Activated CD4-positive, alpha-beta memory T cell treated with anti-CD3 and anti-CD28 coated beads, Interleukin-2, amount 10 ng/mL, durations not matched to agents 7 days and 5 days (primary cell): ENCODE measurements at regions not wholly inside any gene's neighbourhood (a gene's known extent, or its start where the extent isn't known, plus 50 kb on each side); places are given as distances from the start of the nearest gene placed in this dataset.

Source experiments
- CTCF ChIA-PET: fragments of 350-600 bp; sonication (Branson Sonifier 250); formaldehyde crosslinking; loops from one replicate; lab custom pipeline; 2021; ENCODE audit warnings: antibody characterized with exemption, inconsistent platforms; lab: Charles Lee
- POLR2A ChIA-PET: fragments of 350-600 bp; sonication (Branson Sonifier 250); formaldehyde crosslinking; loops from one replicate; lab custom pipeline; 2021; ENCODE audit warnings: antibody characterized with exemption; lab: Charles Lee
- DNase-seq: peaks from one replicate; pipeline ENCODE4 v3.0.0-alpha.2; 2020
- H3K27ac Mint-ChIP-seq: one replicate; pipeline ENCODE4 v1.8.0; 2021; ENCODE audit warnings: mild to moderate bottlenecking, mixed read lengths
- H3K27me3 Mint-ChIP-seq: one replicate; pipeline ENCODE4 v1.8.0; 2021; ENCODE audit warnings: mixed read lengths
- H3K36me3 Mint-ChIP-seq: one replicate; pipeline ENCODE4 v1.8.0; 2021; ENCODE audit warnings: low read depth, mixed read lengths
- H3K4me1 Mint-ChIP-seq: one replicate; pipeline ENCODE4 v1.8.0; 2021; ENCODE audit warnings: mixed read lengths
- H3K4me3 Mint-ChIP-seq: one replicate; pipeline ENCODE4 v1.8.0; 2021; ENCODE audit warnings: mild to moderate bottlenecking, mixed read lengths
- H3K9me3 Mint-ChIP-seq: one replicate; pipeline ENCODE4 v1.8.0; 2021; ENCODE audit warnings: mixed read lengths

- no peaks in the 10 kb centered on the region for H3K27me3 Mint-ChIP-seq
- no peaks in the 10 kb centered on the region for H3K36me3 Mint-ChIP-seq
- peaks cover 9% of the 10 kb centered on the region for H3K9me3 Mint-ChIP-seq
- no peak overlapping the region for H3K4me3 Mint-ChIP-seq
- DNase-seq = no peak
- H3K4me1 Mint-ChIP-seq = no peaks in the 10 kb centered on the region
- CTCF ChIA-PET = no interaction called here
- POLR2A ChIA-PET = no interaction called here
- no peak overlapping the region for H3K27ac Mint-ChIP-seq
Measured at GRCh38 chr3:95049841-95050240, 987.0 kb downstream of the NSUN3 start.

- Mint-ChIP-seq H3K27ac (no peak overlapping the region), H3K4me1 (no peaks in the 10 kb centered on the region), H3K36me3 (no peaks in the 10 kb centered on the region), H3K4me3 (no peak overlapping the region), H3K27me3 (no peaks in the 10 kb centered on the region), H3K9me3 (peaks cover 9% of the 10 kb centered on the region)
- ChIA-PET CTCF (no interaction called here), POLR2A (no interaction called here)
- DNase-seq = no peak
Measured at GRCh38 chr3:95055288-95055687, 992.4 kb downstream of the NSUN3 start.

GRCh38 chr3:95082191-95082590 lies 1019.3 kb downstream of the NSUN3 start:
- Mint-ChIP-seq H3K4me1 (no peaks in the 10 kb centered on the region), H3K36me3 (no peaks in the 10 kb centered on the region), H3K27me3 (no peaks in the 10 kb centered on the region), H3K9me3 (peaks cover 4% of the 10 kb centered on the region), H3K4me3 (no peak overlapping the region), H3K27ac (no peak overlapping the region)
- ChIA-PET POLR2A (no interaction called here), CTCF (no interaction called here)
- no peak for DNase-seq

GRCh38 chr3:95084738-95085137 lies 1021.9 kb downstream of the NSUN3 start:
- no peak for DNase-seq
- Mint-ChIP-seq H3K36me3 (no peaks in the 10 kb centered on the region), H3K4me1 (no peaks in the 10 kb centered on the region), H3K27ac (no peak overlapping the region), H3K9me3 (peaks cover 2% of the 10 kb centered on the region), H3K27me3 (no peaks in the 10 kb centered on the region), H3K4me3 (no peak overlapping the region)
- ChIA-PET POLR2A (no interaction called here), CTCF (no interaction called here)

- Mint-ChIP-seq H3K4me3 (no peak overlapping the region), H3K27ac (no peak overlapping the region), H3K36me3 (no peaks in the 10 kb centered on the region), H3K9me3 (no peaks in the 10 kb centered on the region), H3K27me3 (no peaks in the 10 kb centered on the region), H3K4me1 (no peaks in the 10 kb centered on the region)
- POLR2A ChIA-PET = no interaction called here
- DNase-seq = no peak
- CTCF ChIA-PET = no interaction called here
Measured at GRCh38 chr3:95088464-95088863, 1025.6 kb downstream of the NSUN3 start.

- no peaks in the 10 kb centered on the region for H3K27me3 Mint-ChIP-seq
- POLR2A ChIA-PET = no interaction called here
Measured at GRCh38 chr3:95097493-95097892, 1034.6 kb downstream of the NSUN3 start.

DNA sequence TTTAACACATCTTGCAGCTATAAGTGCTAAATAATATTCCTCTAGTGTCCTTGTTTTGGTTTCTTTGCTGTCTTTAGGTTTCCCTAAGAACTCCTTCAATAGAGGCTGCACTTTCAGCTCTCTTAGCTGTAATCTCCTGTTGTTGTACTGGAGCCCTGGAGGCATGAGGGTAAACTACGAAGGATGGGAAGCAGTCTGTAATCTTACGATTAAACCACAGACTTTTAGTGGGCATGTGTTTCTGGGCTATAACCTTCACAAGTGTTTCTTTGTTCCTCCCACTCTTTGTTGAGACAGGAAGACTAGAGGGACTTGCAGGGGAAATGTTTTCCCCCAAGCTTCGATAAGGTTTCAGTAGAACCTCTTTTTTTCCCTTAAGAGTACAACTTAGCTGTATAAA lies 1058.1 kb downstream of the NSUN3 start:
- Mint-ChIP-seq H3K27me3 (no peaks in the 10 kb centered on the region), H3K27ac (no peak overlapping the region), H3K4me3 (no peak overlapping the region), H3K9me3 (peaks cover 8% of the 10 kb centered on the region), H3K36me3 (no peaks in the 10 kb centered on the region), H3K4me1 (no peaks in the 10 kb centered on the region)
- POLR2A ChIA-PET = no interaction called here
- CTCF ChIA-PET = no interaction called here
- DNase-seq = no peak

More at GRCh38 chr3:95097493-95097892, 1034.6 kb downstream of the NSUN3 start:
- Mint-ChIP-seq H3K4me3 (no peak overlapping the region), H3K27ac (no peak overlapping the region), H3K4me1 (no peaks in the 10 kb centered on the region), H3K36me3 (no peaks in the 10 kb centered on the region), H3K9me3 (peaks cover 2% of the 10 kb centered on the region)
- CTCF ChIA-PET = no interaction called here
- DNase-seq = no peak

DNA sequence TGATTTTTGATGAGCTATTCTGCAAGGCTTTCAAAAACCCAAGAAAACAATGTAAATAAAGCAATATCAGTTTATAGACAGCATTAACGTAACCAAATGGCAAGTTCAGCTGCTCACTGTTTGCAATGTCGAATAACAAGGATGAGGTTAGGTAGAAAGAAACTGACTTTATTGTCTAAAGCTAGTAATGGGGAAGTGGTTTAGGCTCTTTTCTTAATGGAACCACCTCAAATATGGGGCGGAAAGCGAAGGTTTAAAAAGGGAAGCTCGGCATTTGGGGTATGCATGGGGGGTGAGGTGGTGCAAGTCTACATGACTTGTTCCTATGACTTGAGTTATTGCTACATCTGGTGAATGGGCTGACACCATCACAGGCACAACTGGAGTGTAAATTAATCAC lies 1060.2 kb downstream of the NSUN3 start:
- Mint-ChIP-seq H3K27me3 (no peaks in the 10 kb centered on the region), H3K27ac (no peak overlapping the region), H3K9me3 (peaks cover 8% of the 10 kb centered on the region), H3K4me3 (no peak overlapping the region), H3K4me1 (no peaks in the 10 kb centered on the region), H3K36me3 (no peaks in the 10 kb centered on the region)
- ChIA-PET POLR2A (no interaction called here), CTCF (no interaction called here)
- DNase-seq = no peak

GRCh38 chr3:95134693-95135413 lies 1072.0 kb downstream of the NSUN3 start:
- H3K27ac Mint-ChIP-seq = no peak overlapping the region
- no peaks in the 10 kb centered on the region for H3K27me3 Mint-ChIP-seq
- H3K4me3 Mint-ChIP-seq = no peak overlapping the region
- no peaks in the 10 kb centered on the region for H3K4me1 Mint-ChIP-seq
- H3K9me3 Mint-ChIP-seq = peaks cover 3% of the 10 kb centered on the region
- ChIA-PET CTCF (no interaction called here), POLR2A (no interaction called here)
- DNase-seq = no peak
- no peaks in the 10 kb centered on the region for H3K36me3 Mint-ChIP-seq

DNA sequence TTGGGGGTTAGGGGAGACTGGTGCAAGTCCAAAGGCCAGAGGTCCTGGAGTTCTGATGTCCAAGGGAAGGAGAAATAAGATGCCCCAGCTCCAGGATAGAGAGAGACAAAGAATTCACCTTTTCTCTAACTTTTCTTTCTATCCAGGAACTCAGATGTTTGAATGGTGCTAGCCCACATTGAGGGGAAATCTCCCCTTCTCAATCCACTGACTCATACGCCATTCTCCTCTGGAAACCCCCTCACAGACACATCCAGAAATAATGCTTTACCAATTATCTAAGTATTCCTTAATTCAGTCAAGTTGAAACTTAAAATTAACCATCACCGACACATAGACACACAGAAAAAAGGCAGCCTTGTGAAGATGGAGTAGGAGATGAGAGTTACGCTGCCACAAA lies 1085.2 kb downstream of the NSUN3 start:
- ChIA-PET CTCF (no interaction called here), POLR2A (no interaction called here)
- no peaks in the 10 kb centered on the region for H3K9me3 Mint-ChIP-seq
- no peak for DNase-seq
- H3K4me3 Mint-ChIP-seq = no peak overlapping the region
- H3K27ac Mint-ChIP-seq = no peak overlapping the region
- no peaks in the 10 kb centered on the region for H3K27me3 Mint-ChIP-seq
- H3K4me1 Mint-ChIP-seq = no peaks in the 10 kb centered on the region
- H3K36me3 Mint-ChIP-seq = no peaks in the 10 kb centered on the region

DNA sequence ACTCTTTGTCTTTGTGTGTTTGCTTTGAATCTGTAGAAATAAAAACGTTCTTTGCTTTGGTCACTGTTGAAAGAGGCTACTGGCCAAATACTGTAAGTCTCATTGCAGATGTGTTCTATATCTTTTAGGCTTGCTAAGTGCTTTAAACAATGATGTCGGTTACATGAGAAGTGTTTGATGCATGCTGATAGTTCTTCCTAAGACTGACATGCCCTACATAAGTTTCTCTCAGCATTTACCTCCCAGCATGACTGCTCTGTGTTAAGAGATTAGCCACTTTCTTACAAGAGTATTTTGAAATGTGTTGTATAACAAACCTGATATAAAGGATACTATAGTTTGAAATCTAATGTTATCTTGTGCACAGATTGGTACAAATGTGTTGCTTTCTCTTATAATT lies 1088.7 kb downstream of the NSUN3 start:
- Mint-ChIP-seq H3K4me3 (no peak overlapping the region), H3K4me1 (no peaks in the 10 kb centered on the region), H3K27me3 (no peaks in the 10 kb centered on the region), H3K27ac (no peak overlapping the region), H3K9me3 (no peaks in the 10 kb centered on the region), H3K36me3 (no peaks in the 10 kb centered on the region)
- POLR2A ChIA-PET = no interaction called here
- CTCF ChIA-PET = no interaction called here
- DNase-seq = no peak

DNA sequence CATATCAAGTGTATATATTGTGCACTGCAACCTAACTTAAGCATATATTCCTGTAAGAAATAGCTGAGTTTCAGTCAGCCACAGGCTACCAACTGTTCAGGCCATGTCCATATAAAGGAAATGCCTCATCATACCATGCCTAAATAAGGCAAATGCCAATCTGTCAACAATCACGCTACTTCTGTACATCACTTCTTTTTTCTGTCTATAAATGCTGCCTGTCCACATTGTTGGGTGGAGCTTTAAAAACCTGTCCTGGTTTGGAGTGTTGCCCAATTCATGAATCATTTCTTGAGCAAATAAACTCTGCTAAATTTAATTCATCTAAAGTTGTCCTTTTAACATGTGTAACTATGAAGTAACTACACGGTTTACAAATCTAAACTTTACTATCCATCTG lies 1091.9 kb downstream of the NSUN3 start:
- ChIA-PET CTCF (no interaction called here), POLR2A (no interaction called here)
- Mint-ChIP-seq H3K36me3 (no peaks in the 10 kb centered on the region), H3K27me3 (no peaks in the 10 kb centered on the region), H3K27ac (no peak overlapping the region), H3K4me3 (no peak overlapping the region), H3K9me3 (peaks cover 7% of the 10 kb centered on the region), H3K4me1 (no peaks in the 10 kb centered on the region)
- no peak for DNase-seq

DNA sequence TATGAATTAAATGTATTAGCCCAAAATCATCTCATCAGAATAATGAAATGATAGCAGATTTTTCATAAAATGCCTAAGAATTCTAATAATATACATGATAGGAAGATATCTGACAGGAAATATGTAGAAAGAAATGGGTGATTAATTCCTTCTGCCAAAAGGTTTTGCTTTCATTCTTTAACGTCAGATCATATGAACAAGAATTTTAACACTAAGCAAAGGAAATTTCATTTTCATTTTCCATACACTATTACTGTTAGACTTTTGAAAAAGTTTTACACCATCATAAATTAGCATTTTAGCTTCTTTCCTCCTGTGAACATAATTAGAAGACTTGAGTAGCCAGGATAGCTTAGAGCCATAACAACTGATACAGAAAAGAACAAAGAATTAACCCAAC lies 1099.9 kb downstream of the NSUN3 start:
- H3K27ac Mint-ChIP-seq = no peak overlapping the region
- CTCF ChIA-PET = no interaction called here
- no peak for DNase-seq
- no peak overlapping the region for H3K4me3 Mint-ChIP-seq
- no peaks in the 10 kb centered on the region for H3K27me3 Mint-ChIP-seq
- POLR2A ChIA-PET = no interaction called here
- peaks cover 4% of the 10 kb centered on the region for H3K9me3 Mint-ChIP-seq
- H3K36me3 Mint-ChIP-seq = no peaks in the 10 kb centered on the region
- H3K4me1 Mint-ChIP-seq = no peaks in the 10 kb centered on the region

- Mint-ChIP-seq H3K36me3 (no peaks in the 10 kb centered on the region), H3K27me3 (no peaks in the 10 kb centered on the region), H3K27ac (no peak overlapping the region), H3K9me3 (peaks cover 4% of the 10 kb centered on the region), H3K4me1 (no peaks in the 10 kb centered on the region), H3K4me3 (no peak overlapping the region)
- ChIA-PET CTCF (no interaction called here), POLR2A (no interaction called here)
- DNase-seq = no peak
Measured at GRCh38 chr3:95167748-95168147, 1104.9 kb downstream of the NSUN3 start.
